Fibroblast of mammary gland (primary cell): ENCODE measurements at regions not wholly inside any gene's neighbourhood (a gene's known extent, or its start where the extent isn't known, plus 50 kb on each side); places are given as distances from the start of the nearest gene placed in this dataset.

Source experiments
- DNase-seq: peaks from one replicate; pipeline ENCODE4 v3.0.0-alpha.2; 2010; ENCODE audit warnings: low read depth
- H3K4me3 ChIP-seq: 2 replicates; pipeline ENCODE4 v1.5.1; 2011; ENCODE audit warnings: low read depth, mild to moderate bottlenecking, low read length, moderate library complexity; ENCODE audit not compliant: control insufficient read depth
- TF ChIP-seq, protein P1 (sequence below): conservative IDR thresholded peaks from 2 replicates; pipeline ENCODE4 v1.5.1; 2011; ENCODE audit warnings: low read depth, low read length, inconsistent platforms; ENCODE audit not compliant: control insufficient read depth, insufficient read depth

DNA sequence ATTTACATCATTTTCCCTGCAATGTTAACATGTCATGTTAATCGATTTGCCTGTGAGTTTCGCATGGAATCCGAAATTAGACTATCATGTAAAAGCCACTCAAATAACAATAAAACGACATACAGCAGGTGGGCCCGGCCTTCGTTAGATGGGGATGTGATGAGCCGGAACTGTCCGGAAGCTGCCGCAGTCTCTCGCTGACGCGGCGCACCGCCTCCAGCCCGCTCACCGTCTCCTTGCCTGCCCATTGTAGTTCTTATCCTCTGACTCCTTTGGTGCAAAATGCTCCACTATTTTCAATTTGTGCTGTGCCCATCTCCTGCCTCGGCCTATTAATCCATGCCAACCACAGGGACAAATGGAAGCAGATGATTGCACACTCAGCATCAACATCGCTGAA, 877.5 kb upstream of the TENM3 start:
- TF ChIP-seq, protein P1, sequence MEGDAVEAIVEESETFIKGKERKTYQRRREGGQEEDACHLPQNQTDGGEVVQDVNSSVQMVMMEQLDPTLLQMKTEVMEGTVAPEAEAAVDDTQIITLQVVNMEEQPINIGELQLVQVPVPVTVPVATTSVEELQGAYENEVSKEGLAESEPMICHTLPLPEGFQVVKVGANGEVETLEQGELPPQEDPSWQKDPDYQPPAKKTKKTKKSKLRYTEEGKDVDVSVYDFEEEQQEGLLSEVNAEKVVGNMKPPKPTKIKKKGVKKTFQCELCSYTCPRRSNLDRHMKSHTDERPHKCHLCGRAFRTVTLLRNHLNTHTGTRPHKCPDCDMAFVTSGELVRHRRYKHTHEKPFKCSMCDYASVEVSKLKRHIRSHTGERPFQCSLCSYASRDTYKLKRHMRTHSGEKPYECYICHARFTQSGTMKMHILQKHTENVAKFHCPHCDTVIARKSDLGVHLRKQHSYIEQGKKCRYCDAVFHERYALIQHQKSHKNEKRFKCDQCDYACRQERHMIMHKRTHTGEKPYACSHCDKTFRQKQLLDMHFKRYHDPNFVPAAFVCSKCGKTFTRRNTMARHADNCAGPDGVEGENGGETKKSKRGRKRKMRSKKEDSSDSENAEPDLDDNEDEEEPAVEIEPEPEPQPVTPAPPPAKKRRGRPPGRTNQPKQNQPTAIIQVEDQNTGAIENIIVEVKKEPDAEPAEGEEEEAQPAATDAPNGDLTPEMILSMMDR: no peak
- no peak for DNase-seq
- no peak overlapping the region for H3K4me3 ChIP-seq

DNA sequence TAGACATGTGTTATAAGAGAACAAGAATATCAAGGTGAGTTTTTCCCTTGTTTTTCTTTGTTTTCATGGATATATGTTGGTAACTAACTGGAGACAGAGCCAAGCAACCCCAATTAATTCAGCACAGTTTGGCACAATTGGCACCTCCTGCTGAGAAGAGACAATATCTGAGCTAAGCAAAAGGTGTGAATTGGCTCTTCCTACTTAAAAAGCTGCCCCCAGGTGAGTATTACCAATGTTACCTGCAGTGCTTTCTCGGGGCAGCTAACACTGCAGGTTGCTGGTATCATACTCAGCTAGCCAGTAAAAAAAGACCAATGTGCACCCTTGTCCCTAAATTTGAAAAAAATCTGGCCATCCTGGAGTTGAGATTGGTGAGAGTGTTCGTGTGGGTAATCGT, 871.2 kb upstream of the TENM3 start:
- H3K4me3 ChIP-seq: no peak overlapping the region

DNA sequence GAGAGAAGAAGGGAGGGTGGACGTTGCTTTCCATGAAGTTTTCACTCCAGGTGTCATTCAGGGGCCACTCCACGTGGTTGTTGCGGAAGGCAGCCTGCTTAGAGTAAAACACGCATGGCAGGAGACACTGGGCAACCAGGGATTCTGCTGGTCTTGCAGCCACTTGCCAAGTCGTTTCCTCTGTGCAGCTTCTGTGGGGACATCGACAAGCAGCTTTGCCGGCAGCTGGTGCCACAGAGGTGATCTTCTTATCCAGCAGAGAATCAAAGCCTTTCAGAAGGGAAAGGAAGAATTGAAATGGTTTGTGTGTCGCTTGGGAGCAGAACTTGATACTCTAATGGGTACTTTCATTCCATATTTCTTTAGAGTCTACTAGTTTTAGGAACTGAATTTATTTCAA, 867.1 kb upstream of the TENM3 start:
- no peak for DNase-seq
- TF ChIP-seq, protein P1: no peak
- no peak overlapping the region for H3K4me3 ChIP-seq

More for the DNA sequence above, 871.2 kb upstream of the TENM3 start:
- DNase-seq: no peak
- TF ChIP-seq, protein P1: no peak

DNA sequence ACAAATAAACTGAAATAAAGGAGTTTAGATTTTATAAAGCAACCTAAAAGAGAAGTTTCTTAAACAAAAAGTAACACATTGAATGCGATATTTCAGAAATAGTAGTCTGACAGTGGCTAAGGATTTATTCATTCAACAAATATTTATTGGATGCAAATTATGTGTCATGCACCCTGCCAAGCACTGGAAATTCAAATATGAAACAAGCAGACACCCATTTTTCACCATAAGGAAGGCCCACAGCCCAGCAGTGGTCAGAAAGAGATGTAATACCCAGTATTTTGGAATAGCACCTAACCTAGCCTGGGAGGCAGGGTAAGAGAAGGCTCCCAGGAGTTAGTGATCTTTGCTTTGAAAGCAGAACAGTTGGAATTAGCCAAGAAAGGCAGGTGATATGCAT, 855.1 kb upstream of the TENM3 start:
- TF ChIP-seq, protein P1: no peak
- no peak overlapping the region for H3K4me3 ChIP-seq
- no peak for DNase-seq

DNA sequence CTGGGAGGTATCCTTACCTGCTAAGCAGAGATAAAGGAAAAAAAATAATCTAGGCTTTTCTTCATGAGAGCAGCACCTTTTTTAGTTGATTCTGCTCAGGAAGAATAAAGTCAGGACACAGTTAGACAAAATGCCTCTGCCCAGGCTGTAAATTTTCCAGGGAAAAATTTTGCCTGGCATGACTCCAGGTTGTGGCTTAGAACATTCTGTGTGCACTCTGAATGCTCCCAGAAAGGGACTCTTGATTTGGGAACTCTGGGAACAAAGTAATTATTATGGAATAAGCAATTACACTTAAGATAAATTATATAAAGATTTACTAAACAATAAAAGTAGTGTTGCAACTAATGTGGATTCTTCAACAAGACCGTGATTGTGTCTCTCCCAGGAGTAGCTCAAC, 826.2 kb upstream of the TENM3 start:
- TF ChIP-seq, protein P1: no peak
- no peak overlapping the region for H3K4me3 ChIP-seq
- DNase-seq: no peak

DNA sequence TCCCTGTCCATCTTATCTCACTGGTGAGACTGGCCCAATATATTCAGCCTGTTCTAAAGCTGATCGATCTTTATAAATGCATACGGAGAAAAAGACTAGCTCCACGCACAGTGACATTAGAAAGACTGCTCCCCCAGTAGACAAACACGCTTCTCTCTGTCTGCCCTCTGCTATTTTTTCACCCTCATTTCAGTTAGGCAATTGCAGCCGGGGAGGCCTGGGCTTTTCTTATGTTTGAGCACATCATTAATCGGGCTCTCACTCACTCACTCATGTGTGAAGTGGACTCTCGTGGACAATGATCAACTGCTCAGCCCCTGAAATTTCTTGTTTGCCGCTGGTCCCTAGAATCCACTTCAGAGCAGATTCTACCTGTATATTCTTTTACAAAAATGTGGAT, 824.7 kb upstream of the TENM3 start:
- TF ChIP-seq, protein P1: no peak

DNA sequence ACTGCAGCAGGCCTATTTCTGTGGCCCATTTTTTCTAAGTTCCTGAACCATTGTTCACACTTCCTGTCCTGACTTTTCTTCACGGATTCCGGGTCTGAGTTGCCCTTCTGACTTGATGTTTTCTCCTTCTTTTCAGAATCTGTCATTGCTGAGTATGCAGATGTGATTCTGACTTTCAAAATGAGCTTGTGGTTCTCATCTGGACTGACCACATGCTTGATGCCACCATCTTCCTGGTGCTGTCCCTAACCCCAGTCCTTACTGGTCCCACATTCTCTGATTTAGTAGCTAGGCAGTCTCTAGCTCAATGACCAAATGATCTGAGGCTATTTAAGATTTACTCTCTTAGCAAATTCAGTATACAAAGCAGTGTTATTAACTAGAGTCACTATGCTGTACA, 822.3 kb upstream of the TENM3 start:
- no peak for DNase-seq
- TF ChIP-seq, protein P1: no peak
- no peak overlapping the region for H3K4me3 ChIP-seq

More for the DNA sequence above, 824.7 kb upstream of the TENM3 start:
- no peak overlapping the region for H3K4me3 ChIP-seq
- no peak for DNase-seq
